Epithelial cell of proximal tubule (primary cell): ENCODE measurements at regions not wholly inside any gene's neighbourhood (a gene's known extent, or its start where the extent isn't known, plus 50 kb on each side); places are given as distances from the start of the nearest gene placed in this dataset.
A peak's percentile ranks its signal among the peaks of the same experiment; 100 is the strongest.

Source experiments
- DNase-seq: peaks from one replicate; pipeline ENCODE4 v3.0.0-alpha.2; 2011; ENCODE audit warnings: low read depth
- H3K4me3 ChIP-seq: 2 replicates; pipeline ENCODE4 v1.5.1; 2011; ENCODE audit warnings: low read depth, mild to moderate bottlenecking, low read length
- CTCF ChIP-seq: conservative IDR thresholded peaks from 2 replicates; pipeline ENCODE4 v1.5.1; 2012; ENCODE audit warnings: low read depth, mild to moderate bottlenecking, low read length

GRCh38 chr12:89080793-89081465 lies 271.4 kb downstream of the DUSP6 start:
- TF ChIP-seq CTCF, result no peak
- DNase-seq, result no peak
- no peak overlapping the region for H3K4me3 ChIP-seq

GRCh38 chr12:89075880-89076540 lies 276.3 kb downstream of the DUSP6 start:
- no peak overlapping the region for H3K4me3 ChIP-seq
- no peak for TF ChIP-seq CTCF

GRCh38 chr12:89073659-89074058 lies 278.6 kb downstream of the DUSP6 start:
- DNase-seq, result no peak
- H3K4me3 ChIP-seq, result no peak overlapping the region
- no peak for TF ChIP-seq CTCF

More at GRCh38 chr12:89075880-89076540, 276.3 kb downstream of the DUSP6 start:
- DNase-seq, result no peak

GRCh38 chr12:89073027-89073398 lies 279.3 kb downstream of the DUSP6 start:
- H3K4me3 ChIP-seq, result no peak overlapping the region
- TF ChIP-seq CTCF, result no peak
- peak; percentile 99 for DNase-seq

- no peak for TF ChIP-seq CTCF
- DNase-seq, result no peak
- H3K4me3 ChIP-seq, result no peak overlapping the region
Measured at GRCh38 chr12:89072294-89073026, 279.8 kb downstream of the DUSP6 start.

- DNase-seq, result no peak
- no peak overlapping the region for H3K4me3 ChIP-seq
Measured at GRCh38 chr12:89070603-89071002, 281.7 kb downstream of the DUSP6 start.

More at GRCh38 chr12:89070603-89071002, 281.7 kb downstream of the DUSP6 start:
- TF ChIP-seq CTCF, result no peak
